H9 (cell line): ENCODE measurements at regions not wholly inside any gene's neighbourhood (a gene's known extent, or its start where the extent isn't known, plus 50 kb on each side); places are given as distances from the start of the nearest gene placed in this dataset.

Experiments used
- DNase-seq: peaks from one replicate; pipeline ENCODE4 v3.0.0-alpha.2; 2017
- H2AFZ ChIP-seq: one replicate; pipeline ENCODE4 v1.6.1; 2013; ENCODE audit warnings: mild to moderate bottlenecking, low read length, control low read depth, moderate library complexity
- H2AK5ac ChIP-seq: 2 replicates; pipeline ENCODE4 v1.6.1; 2013; ENCODE audit warnings: low read length, control low read depth, mixed read lengths; ENCODE audit not compliant: insufficient read length
- H2BK120ac ChIP-seq: one replicate; pipeline ENCODE4 v1.6.1; 2013; ENCODE audit warnings: low read depth, mild to moderate bottlenecking, low read length, control low read depth, inconsistent platforms; ENCODE audit not compliant: poor library complexity, severe bottlenecking
- H2BK12ac ChIP-seq: 2 replicates; pipeline ENCODE4 v1.6.1; 2013; ENCODE audit warnings: low read length, control low read depth, mixed read lengths, low read depth; ENCODE audit not compliant: insufficient read length
- H2BK15ac ChIP-seq: 2 replicates; pipeline ENCODE4 v1.6.1; 2013; ENCODE audit warnings: low read depth, low read length, control low read depth
- H2BK20ac ChIP-seq: one replicate; pipeline ENCODE4 v1.6.1; 2013; ENCODE audit warnings: low read depth, mild to moderate bottlenecking, low read length, control low read depth, inconsistent platforms; ENCODE audit not compliant: poor library complexity, severe bottlenecking
- H2BK5ac ChIP-seq: 2 replicates; pipeline ENCODE4 v1.6.1; 2013; ENCODE audit warnings: low read length, control low read depth, mixed read lengths; ENCODE audit not compliant: insufficient read length
- H3K14ac ChIP-seq: 2 replicates; pipeline ENCODE4 v1.6.1; 2013; ENCODE audit warnings: low read length, control low read depth; ENCODE audit not compliant: insufficient read depth
- H3K18ac ChIP-seq: 2 replicates; pipeline ENCODE4 v1.6.1; 2013; ENCODE audit warnings: low read depth, mild to moderate bottlenecking, mixed read lengths, low read length, control low read depth; ENCODE audit not compliant: insufficient read length
- H3K23ac ChIP-seq: 2 replicates; pipeline ENCODE4 v1.6.1; 2013; ENCODE audit warnings: low read length, control low read depth, mixed read lengths, low read depth; ENCODE audit not compliant: insufficient read length
- H3K23me2 ChIP-seq: 2 replicates; pipeline ENCODE4 v1.6.1; 2013; ENCODE audit warnings: low read depth, mild to moderate bottlenecking, mixed read lengths, low read length, control low read depth; ENCODE audit not compliant: insufficient read length, poor library complexity, severe bottlenecking
- H3K27ac ChIP-seq: 2 replicates; pipeline ENCODE4 v1.5.1; 2013; ENCODE audit warnings: low read length, control low read depth, mixed read lengths, low read depth; ENCODE audit not compliant: insufficient read length
- H3K27me3 ChIP-seq: 2 replicates; pipeline ENCODE4 v1.6.1; 2013; ENCODE audit warnings: low read length, control low read depth, inconsistent platforms; ENCODE audit not compliant: insufficient read depth
- H3K4ac ChIP-seq: 2 replicates; pipeline ENCODE4 v1.6.1; 2013; ENCODE audit warnings: low read depth, mild to moderate bottlenecking, control low read depth, inconsistent platforms, low read length, moderate library complexity
- H3K4me1 ChIP-seq: 2 replicates; pipeline ENCODE4 v1.6.1; 2013; ENCODE audit warnings: low read length, control low read depth, inconsistent platforms; ENCODE audit not compliant: insufficient read depth
- H3K4me2 ChIP-seq: 2 replicates; pipeline ENCODE4 v1.6.1; 2013; ENCODE audit warnings: low read length, control low read depth, mixed read lengths; ENCODE audit not compliant: insufficient read length, insufficient read depth
- H3K56ac ChIP-seq: 2 replicates; pipeline ENCODE4 v1.6.1; 2013; ENCODE audit warnings: low read depth, mild to moderate bottlenecking, mixed read lengths, low read length, control low read depth; ENCODE audit not compliant: insufficient read length
- H3K79me1 ChIP-seq: 2 replicates; pipeline ENCODE4 v1.6.1; 2013; ENCODE audit warnings: low read depth, mild to moderate bottlenecking, moderate library complexity, low read length, control low read depth, inconsistent platforms; ENCODE audit not compliant: insufficient read depth, poor library complexity, severe bottlenecking
- H3K79me2 ChIP-seq: 2 replicates; pipeline ENCODE4 v1.6.1; 2013; ENCODE audit warnings: low read length, control low read depth, inconsistent platforms; ENCODE audit not compliant: insufficient read depth
- H3K9ac ChIP-seq: 2 replicates; pipeline ENCODE4 v1.6.1; 2013; ENCODE audit warnings: low read length, control low read depth, mixed read lengths; ENCODE audit not compliant: insufficient read length; ENCODE audit errors: extremely low read depth
- H3K9me3 ChIP-seq: one replicate; pipeline ENCODE4 v1.6.1; 2013; ENCODE audit warnings: low read depth, low read length, inconsistent platforms; ENCODE audit not compliant: control insufficient read depth
- H3T11ph ChIP-seq: one replicate; pipeline ENCODE4 v1.6.1; 2013; ENCODE audit warnings: mild to moderate bottlenecking, low read length, control low read depth, inconsistent platforms
- H4K20me1 ChIP-seq: one replicate; pipeline ENCODE4 v1.6.1; 2013; ENCODE audit not compliant: control insufficient read depth, insufficient read length, insufficient read depth
- H4K5ac ChIP-seq: 2 replicates; pipeline ENCODE4 v1.6.1; 2013; ENCODE audit warnings: low read depth, mild to moderate bottlenecking, mixed read lengths, low read length, control low read depth; ENCODE audit not compliant: insufficient read length
- H4K8ac ChIP-seq: replicated peaks from 2 replicates; pipeline ENCODE4 v1.6.1; 2013; ENCODE audit warnings: low read length, control low read depth, mixed read lengths, low read depth; ENCODE audit not compliant: insufficient read length
- H4K91ac ChIP-seq: 2 replicates; pipeline ENCODE4 v1.6.1; 2013; ENCODE audit warnings: low read depth, mild to moderate bottlenecking, moderate library complexity, mixed read lengths, low read length, control low read depth; ENCODE audit not compliant: insufficient read length
- H3K27ac Mint-ChIP-seq, 3 experiments: 2 replicates in 2 of 3; 3 replicates in 1 of 3; pipeline ENCODE4 v1.8.0; 2020 to 2021; ENCODE audit warnings: mixed read lengths in 3 of 3, mild to moderate bottlenecking in 1 of 3, moderate library complexity in 1 of 3
- H3K27me3 Mint-ChIP-seq: 2 replicates; pipeline ENCODE4 v1.8.0; 2021; ENCODE audit warnings: low read depth, mild to moderate bottlenecking, moderate library complexity, mixed read lengths
- H3K36me3 Mint-ChIP-seq, 3 experiments: 2 replicates in 2 of 3; 3 replicates in 1 of 3; pipeline ENCODE4 v1.8.0; 2020 to 2021; ENCODE audit warnings: low read depth in 3 of 3, mixed read lengths in 3 of 3; ENCODE audit not compliant: insufficient read depth in 1 of 3
- H3K4me1 Mint-ChIP-seq, 2 experiments: 2 replicates each; pipeline ENCODE4 v1.8.0; 2020; ENCODE audit warnings: mixed read lengths in 2 of 2
- H3K4me3 Mint-ChIP-seq, 2 experiments: 2 replicates in 1 of 2; 3 replicates in 1 of 2; pipeline ENCODE4 v1.8.0; 2020 to 2021; ENCODE audit warnings: mild to moderate bottlenecking in 2 of 2, mixed read lengths in 2 of 2, moderate library complexity in 1 of 2
- H3K9me3 Mint-ChIP-seq, 2 experiments: 2 replicates in 1 of 2; 3 replicates in 1 of 2; pipeline ENCODE4 v1.8.0; 2020; ENCODE audit warnings: mild to moderate bottlenecking in 2 of 2, mixed read lengths in 2 of 2, moderate library complexity in 1 of 2
- CTCF ChIP-seq: fragments of 200-600 bp; sonication (generic); conservative IDR thresholded peaks from 3 replicates; pipeline ENCODE4 v1.8.0; 2021; ENCODE audit warnings: antibody characterized with exemption, mild to moderate bottlenecking
- WGBS: extraction: QIAGEN DNeasy Blood & Tissue Kit; methylation state at CpG from one replicate; pipeline ENCODE4 v1.1.7; 2013; ENCODE audit warnings: missing lambda C conversion rate, low lambda C conversion rate, mixed read lengths; ENCODE audit not compliant: insufficient read length; ENCODE audit errors: extremely low coverage; 5-methylcytosine and 5-hydroxymethylcytosine counted together

GRCh38 chr10:57035310-57035709 lies 674.3 kb upstream of the ZWINT start:
- no peak overlapping the region for H3K14ac ChIP-seq
- H3K18ac ChIP-seq, result no peak overlapping the region
- no peak overlapping the region for H2BK5ac ChIP-seq

More at GRCh38 chr10:57035310-57035709, 674.3 kb upstream of the ZWINT start:
- no peak overlapping the region for H4K5ac ChIP-seq
- H2AFZ ChIP-seq, result no peak overlapping the region
- H3K9ac ChIP-seq, result no peak overlapping the region
- no peak overlapping the region for H3K4me3 Mint-ChIP-seq
- H3K27me3 ChIP-seq, result no peaks in the 10 kb centered on the region
- no CpG with 5 or more reads among the region's 2 CpGs for WGBS
- no peak overlapping the region for H3K56ac ChIP-seq
- H3K4me1 Mint-ChIP-seq, result no peaks in the 10 kb centered on the region
- no peaks in the 10 kb centered on the region for H3K79me2 ChIP-seq
- H3K9me3 Mint-ChIP-seq, result peaks cover 19 to 25% of the 10 kb centered on the region in 2 experiments
- no peaks in the 10 kb centered on the region for H3K23me2 ChIP-seq
- H3K4ac ChIP-seq, result no peak overlapping the region
- no peak overlapping the region for H3K27ac ChIP-seq
- no peak overlapping the region for H2AK5ac ChIP-seq
- no peak overlapping the region for H3K4me2 ChIP-seq
- no peak overlapping the region for H2BK15ac ChIP-seq
- H4K91ac ChIP-seq, result no peak overlapping the region
- H4K20me1 ChIP-seq, result no peaks in the 10 kb centered on the region
- no peak overlapping the region for H2BK12ac ChIP-seq
- no peak for TF ChIP-seq CTCF
- no peak overlapping the region for H3T11ph ChIP-seq
- H2BK20ac ChIP-seq, result no peak overlapping the region
- H3K9me3 ChIP-seq, result peaks cover 12% of the 10 kb centered on the region
- H3K4me1 ChIP-seq, result no peaks in the 10 kb centered on the region
- no peak overlapping the region for H3K23ac ChIP-seq
- no peak for DNase-seq
- H3K27me3 Mint-ChIP-seq, result no peaks in the 10 kb centered on the region; the same call in none of the 2 replicates
- no peaks in the 10 kb centered on the region for H3K79me1 ChIP-seq
- no peak overlapping the region for H2BK120ac ChIP-seq
- H3K27ac Mint-ChIP-seq, result no peak overlapping the region
- no peak overlapping the region for H4K8ac ChIP-seq
- peaks cover 7 to 28% (median 8%) of the 10 kb centered on the region in 3 experiments for H3K36me3 Mint-ChIP-seq
